HG03469 (cell line): ENCODE measurements at regions not wholly inside any gene's neighbourhood (a gene's known extent, or its start where the extent isn't known, plus 50 kb on each side); places are given as distances from the start of the nearest gene placed in this dataset.
"Not testable (repeated sequence)": the region's sequence is repeated elsewhere in the genome, so short reads cannot be mapped to it uniquely, and the experiment has no call there.

Source experiments
- ATAC-seq: cut with Tn5 transposase; IDR thresholded peaks from one replicate; pipeline ENCODE4 v1.9.1; 2021; ENCODE audit warnings: mild to moderate bottlenecking, moderate library complexity, moderate number of reproducible peaks; ENCODE audit not compliant: unreplicated experiment

- no peak for ATAC-seq
Measured at GRCh38 chr22:48491451-48491941, 1336.2 kb downstream of the BRD1 start.

DNA sequence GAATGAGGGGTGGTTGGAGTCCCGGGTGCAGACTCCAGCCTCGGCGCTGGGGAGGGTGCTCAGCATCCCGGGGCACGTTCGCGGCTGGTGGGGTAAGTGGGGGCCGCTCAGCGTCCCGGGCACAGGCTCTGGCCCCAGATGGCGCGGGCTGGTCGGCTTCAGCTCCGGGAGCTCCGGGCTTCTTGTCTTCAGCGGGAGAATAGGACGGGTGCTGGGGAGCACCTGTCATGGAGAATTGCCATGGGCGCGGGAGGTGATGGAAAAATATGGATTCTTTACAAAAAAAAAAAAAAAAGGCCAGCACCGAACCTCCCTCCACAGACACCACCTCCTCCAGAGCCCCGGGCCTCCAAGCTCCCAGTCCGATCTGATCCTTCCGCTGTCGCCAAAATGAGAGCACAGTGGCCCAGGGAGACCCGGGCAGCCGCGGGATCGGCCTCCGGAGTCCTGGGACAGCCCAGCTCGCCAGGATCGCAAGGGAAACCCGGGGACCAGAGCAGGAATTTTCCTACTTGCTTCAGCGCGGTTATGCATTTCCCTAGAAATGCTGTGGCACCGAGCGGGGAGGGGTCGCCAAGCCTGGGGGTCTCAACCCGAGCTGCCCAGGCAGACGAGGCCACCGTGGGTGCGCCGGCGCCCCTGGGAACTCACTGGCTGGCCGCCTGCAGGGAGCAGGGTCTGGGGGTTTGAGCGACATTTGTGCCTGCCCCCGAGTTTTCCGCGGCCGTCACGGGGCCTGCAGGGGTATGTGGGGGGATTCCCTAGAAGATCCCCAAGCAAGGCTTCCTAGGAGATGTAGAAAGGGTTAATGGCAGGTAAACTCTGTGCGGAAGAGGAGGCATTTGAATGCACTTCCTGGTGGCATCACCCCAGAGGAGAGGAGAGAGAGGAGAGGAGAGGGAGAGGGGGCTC is 1336.9 kb downstream of the BRD1 start:
- no peak for ATAC-seq

- ATAC-seq: no peak
Measured at GRCh38 chr22:48489551-48490499, 1337.8 kb downstream of the BRD1 start.

GRCh38 chr22:48488611-48489511 is 1338.8 kb downstream of the BRD1 start:
- no peak for ATAC-seq

DNA sequence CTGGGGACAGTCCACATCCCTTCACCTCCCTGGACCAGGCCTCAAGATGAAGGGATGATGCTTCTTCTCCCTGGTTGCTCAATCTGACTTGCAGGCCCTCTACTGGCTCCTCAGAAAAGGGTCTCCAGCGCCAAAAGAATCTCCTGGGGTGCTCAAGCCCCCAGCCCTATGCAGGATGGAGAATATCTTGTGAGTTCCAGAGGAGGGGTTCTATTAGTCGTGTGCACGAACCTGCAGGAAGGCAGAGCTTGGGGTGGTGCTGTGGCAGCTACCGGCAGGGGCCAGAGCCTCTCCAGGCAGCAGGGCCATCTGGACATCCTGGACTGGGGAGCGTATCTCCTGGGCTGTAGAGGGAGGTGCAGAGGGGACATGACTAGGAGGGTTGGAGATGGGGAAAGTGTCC is 1339.5 kb downstream of the BRD1 start:
- no peak for ATAC-seq

GRCh38 chr22:48486558-48486957 is 1341.1 kb downstream of the BRD1 start:
- no peak for ATAC-seq

- no peak for ATAC-seq
Measured at GRCh38 chr22:48486134-48486532, 1341.5 kb downstream of the BRD1 start.

DNA sequence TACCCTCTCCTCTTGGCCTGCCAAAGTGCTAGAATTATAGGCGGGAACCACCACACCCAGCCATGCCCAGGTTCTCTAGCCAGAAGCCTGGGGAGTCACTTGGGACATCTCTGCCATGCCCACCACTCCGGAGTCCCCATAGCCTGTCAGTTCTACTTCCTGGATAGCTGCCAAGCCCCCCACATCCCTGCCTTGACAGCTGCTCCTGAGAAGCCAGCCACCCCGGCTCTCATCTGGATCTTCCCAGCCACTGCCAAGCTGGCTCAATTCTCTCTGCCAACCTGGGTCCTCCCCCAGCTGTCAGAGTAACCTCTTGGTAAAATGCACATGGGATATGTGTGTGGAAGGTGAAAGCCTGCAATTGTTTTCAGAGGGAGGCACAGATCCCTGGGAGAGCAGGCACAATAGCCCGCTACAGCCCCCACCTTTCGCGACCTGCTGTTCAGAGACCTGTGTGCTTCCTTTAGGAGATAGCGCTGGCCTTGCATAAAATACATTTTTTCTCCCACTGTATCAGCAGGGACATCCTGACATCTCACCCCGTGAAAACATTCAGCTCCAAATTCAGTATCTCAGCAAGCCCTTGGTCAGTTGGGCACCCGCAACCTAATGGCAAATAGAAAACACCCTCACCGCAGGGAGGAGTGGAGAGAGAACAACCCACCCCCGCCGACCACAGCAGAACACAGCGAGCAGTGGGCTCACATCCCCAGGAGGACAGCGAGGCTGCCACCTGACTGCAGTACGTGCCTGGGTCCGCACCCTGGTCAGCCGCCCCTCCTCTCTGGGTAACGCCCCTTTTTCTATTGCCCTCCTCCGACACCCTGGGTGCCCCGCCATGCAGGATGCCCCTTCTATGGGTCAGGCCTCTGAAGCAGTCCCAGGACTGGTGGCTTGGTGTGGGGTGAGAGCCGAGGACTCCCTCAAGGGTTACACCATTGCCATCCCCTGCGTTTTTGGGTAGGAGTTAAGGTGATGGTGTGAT is 1342.2 kb downstream of the BRD1 start:
- no peak for ATAC-seq

DNA sequence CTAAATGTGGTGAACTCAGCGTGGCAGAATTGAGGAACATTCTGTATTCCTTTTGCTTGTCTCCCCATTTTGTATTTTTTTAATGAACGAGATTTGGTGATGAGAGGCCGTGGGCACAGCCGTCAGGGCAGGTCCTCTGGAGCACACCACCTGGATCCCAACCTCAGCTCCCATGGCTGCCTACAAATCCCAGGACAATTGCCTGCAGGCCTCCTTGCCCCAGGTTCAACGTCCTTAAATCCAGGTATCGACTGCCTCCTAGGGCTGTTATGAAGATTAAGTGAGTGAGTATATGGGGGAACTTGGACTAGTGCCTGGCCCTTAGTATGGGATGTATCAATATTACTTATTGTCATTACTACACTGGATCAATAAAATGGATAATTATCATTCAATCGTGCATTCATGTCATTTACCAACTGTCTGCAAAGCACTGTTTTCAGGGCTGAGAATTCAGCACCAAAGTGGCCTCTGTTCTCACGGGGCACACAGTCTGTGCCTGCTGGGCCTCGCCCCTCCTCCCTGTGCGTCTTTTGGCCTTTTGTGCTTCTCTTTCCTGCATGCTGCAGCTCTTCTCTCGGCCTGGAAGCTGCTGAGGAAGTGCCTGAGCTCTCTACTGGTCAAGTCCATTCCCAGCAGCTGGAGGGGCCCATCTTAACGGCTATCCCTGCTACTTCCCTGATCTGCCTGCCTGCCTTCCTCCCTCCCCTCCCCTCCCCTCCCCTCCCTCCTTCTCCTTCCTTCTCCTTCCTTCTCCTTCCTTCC is 1343.7 kb downstream of the BRD1 start:
- ATAC-seq: no peak

DNA sequence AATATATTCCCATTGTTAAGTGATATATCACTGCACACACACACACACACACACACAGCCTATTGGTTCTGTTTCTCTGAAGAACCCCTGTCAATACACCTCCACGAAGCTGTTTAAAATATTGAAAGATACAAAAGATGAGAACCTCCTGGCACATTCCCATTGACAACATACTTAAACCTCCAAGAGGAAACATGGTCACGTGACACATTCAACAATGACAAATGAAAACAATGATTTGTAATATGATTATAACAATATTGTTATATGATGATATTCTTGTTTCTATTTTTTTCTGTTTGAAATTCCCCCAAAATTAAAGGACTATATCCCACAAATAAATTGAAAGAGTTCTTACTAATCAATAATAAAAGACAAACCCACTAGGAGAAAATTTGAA is 1344.9 kb downstream of the BRD1 start:
- no peak for ATAC-seq

GRCh38 chr22:48482198-48482597 is 1345.5 kb downstream of the BRD1 start:
- ATAC-seq: not testable (repeated sequence)

- no peak for ATAC-seq
Measured at GRCh38 chr22:48481748-48482147, 1345.9 kb downstream of the BRD1 start.

DNA sequence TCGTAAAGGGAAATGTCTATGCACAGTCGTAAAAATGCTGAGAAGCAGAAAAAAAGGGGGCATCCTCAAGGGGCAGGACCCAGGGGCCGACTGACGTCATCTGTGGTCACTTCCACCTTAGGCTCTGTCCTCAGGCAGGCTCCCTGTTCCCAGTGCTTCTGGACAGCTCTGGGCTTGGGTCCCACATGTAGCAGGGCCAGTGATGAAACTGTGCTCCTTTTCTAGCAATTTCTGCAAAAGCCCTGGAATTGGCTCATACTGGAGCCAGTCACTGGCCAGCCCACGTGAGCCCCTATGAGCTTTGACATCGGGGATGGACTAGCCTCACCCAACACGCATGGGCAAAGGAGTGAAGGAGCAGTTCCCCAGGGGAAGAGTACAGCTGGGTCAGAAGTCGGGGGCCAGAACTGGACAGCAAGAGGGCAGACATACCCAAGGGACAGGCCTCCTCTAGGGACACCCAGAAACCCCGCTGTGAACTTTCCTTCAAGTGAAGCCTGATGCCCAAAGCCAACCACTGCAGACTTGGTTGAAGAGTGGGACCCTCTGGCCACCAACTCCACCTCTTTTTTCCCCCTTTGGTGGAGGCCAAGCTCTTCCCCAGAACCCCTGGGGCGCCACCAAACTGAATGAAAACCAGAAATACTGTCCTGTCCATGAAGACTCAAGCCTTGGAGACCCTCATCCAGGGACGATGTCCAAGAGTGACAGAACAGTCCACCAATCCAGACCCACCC is 1349.0 kb downstream of the BRD1 start:
- no peak for ATAC-seq

DNA sequence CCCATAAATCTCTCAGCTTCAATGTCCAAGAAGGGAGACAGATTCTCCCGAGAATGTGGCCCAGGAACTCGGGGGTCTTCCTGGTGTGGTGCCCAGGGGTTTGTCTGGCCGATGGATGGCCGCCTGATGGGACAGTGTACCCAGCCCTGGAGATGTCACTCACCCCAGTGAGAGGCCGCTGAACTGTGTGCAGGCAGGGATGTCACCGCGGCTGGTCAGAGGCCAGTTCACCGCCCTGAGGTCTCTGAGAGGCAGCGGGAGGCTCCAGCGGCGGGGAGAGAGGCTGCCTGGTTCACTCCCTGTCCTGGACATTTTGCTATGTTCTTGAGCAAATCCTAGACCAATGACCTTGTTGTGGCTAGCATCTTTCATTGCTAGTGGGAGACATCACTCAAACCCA is 1349.5 kb downstream of the BRD1 start:
- no peak for ATAC-seq

GRCh38 chr22:48477031-48477721 is 1350.5 kb downstream of the BRD1 start:
- no peak for ATAC-seq

DNA sequence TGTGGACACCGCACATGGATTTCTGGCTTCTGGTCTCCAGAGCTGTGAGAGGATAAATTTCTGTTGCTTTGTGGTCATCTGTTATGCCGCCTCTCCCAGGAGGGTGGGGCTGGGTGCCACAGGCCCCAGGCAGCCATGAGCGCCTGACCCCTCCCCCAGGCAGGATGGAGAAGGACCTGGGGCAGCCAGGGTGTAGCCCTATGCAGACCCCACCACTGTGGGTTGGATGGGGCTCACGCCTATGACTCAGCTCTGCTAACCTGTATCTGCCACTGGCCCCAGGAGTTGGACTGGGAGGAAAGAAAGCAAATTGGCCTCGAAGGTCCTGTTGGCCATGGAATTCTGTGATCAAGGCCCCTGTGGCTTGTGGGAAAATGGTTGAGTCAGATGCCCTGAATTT is 1351.1 kb downstream of the BRD1 start:
- ATAC-seq: no peak

DNA sequence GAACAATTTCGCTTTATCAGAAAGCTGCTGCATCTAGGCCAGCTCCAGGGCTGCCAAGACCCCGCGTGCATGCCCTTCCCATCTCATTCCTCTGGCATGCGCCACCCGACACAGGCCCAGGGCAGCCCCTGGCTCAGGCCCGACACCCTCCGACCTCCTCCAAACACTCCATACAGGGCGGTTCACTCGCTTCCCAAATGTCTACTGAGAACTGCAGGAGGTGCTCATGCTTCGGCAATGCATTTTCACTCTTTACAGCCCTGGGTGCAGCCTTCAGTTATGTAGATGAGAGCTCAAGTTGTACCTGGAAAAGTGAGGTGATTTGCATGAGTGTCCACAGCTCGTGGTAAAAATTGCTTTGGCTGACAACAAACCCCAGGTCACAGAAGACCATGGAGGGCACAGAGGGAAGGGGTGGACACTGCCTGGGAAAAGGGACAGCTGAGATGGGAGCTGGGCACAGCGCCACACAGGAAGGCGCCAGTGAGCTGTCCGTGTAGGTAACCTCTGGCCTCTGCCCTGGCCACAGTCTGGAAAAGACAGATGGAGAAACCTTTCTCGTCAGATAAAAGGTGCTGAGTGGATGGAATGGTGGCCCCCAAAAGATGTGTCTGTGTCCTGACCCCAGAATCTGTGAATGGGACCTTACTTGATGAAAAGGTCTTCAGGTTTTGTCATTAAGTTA is 1351.9 kb downstream of the BRD1 start:
- ATAC-seq: no peak
